Heart left ventricle (tissue), 16 donors: ENCODE measurements at regions not wholly inside any gene's neighbourhood (a gene's known extent, or its start where the extent isn't known, plus 50 kb on each side); places are given as distances from the start of the nearest gene placed in this dataset.
A peak's percentile ranks its signal among the peaks of the same experiment; 100 is the strongest.

Source experiments
- ATAC-seq, 4 donors: fragments of 200-7000 bp; cut with Tn5 transposase; one replicate each; pipeline ENCODE4 v1.9.1; 2020 to 2022; ENCODE audit warnings: moderate library complexity in 4 of 4, mild to moderate bottlenecking in 3 of 4, moderate number of reproducible peaks in 1 of 4
- DNase-seq, 5 donors: peaks; one replicate each; pipeline ENCODE4 v3.0.0-alpha.2; 2020
- H3K27ac ChIP-seq, 12 donors: fragments of 200-600 bp; sonication (generic) in 4 of 12; one replicate each; pipeline versions ENCODE4 v1.5.0 to v1.8.0; 2016 to 2022; ENCODE audit warnings: mild to moderate bottlenecking in 2 of 12
- H3K27me3 ChIP-seq, 9 donors: fragments of 200-600 bp; sonication (generic) in 2 of 9; one replicate each; pipeline versions ENCODE4 v1.5.1 to v1.8.0; 2016 to 2022; ENCODE audit warnings: mild to moderate bottlenecking in 3 of 9
- H3K36me3 ChIP-seq, 9 donors: fragments of 200-600 bp; sonication (generic) in 2 of 9; one replicate each; pipeline versions ENCODE4 v1.5.0 to v1.8.0; 2018 to 2022; ENCODE audit warnings: mild to moderate bottlenecking in 2 of 9
- H3K4me1 ChIP-seq, 12 donors: fragments of 200-600 bp; sonication (generic) in 4 of 12; one replicate each; pipeline versions ENCODE4 v1.5.0 to v1.8.0; 2016 to 2022; ENCODE audit warnings: mild to moderate bottlenecking in 3 of 12
- H3K4me3 ChIP-seq, 12 donors: fragments of 200-600 bp; sonication (generic) in 4 of 12; one replicate each; pipeline versions ENCODE4 v1.5.0 to v1.8.0; 2017 to 2022; ENCODE audit warnings: mild to moderate bottlenecking in 9 of 12, moderate library complexity in 4 of 12
- H3K9me3 ChIP-seq, 12 donors: fragments of 200-600 bp; sonication (generic) in 4 of 12; one replicate each; pipeline versions ENCODE4 v1.5.0 to v1.8.0; 2016 to 2022; ENCODE audit warnings: mild to moderate bottlenecking in 1 of 12
- CTCF ChIP-seq, 12 donors: fragments of 200-600 bp; sonication (generic) in 4 of 12; IDR thresholded peaks; one replicate each; pipeline versions ENCODE4 v1.5.0 to v1.8.0; 2018 to 2022; ENCODE audit warnings: antibody characterized with exemption in 12 of 12, mild to moderate bottlenecking in 5 of 12
- POLR2A ChIP-seq, 2 donors: fragments of 450-650 bp; IDR thresholded peaks; one replicate each; pipeline ENCODE4 v1.6.1; 2017; ENCODE audit warnings: antibody characterized with exemption in 2 of 2, mild to moderate bottlenecking in 2 of 2, moderate library complexity in 2 of 2
- WGBS, 4 donors: extraction: QIAGEN DNeasy Blood & Tissue Kit in 2 of 4; methylation state at CpG; one replicate each; pipeline versions ENCODE4 v1.1.5 to v1.1.7; 2013 to 2018; 5-methylcytosine and 5-hydroxymethylcytosine counted together
- intact Hi-C, 10 donors: fragments of 100-400 bp; cut with DNase I; formaldehyde crosslinking; loops; one replicate each; pipeline versions ENCODE4 v1.11.1 to v1.14.2; 2022
- donor health status: ischemic (EF 13 %, LVEDD 7.1; RV severe dilation, severe dysfunction).
- donor health status: healthy with polysubstance abuse.
- donor health status: DM: no; HTN: yes; CAD: no.
- donor health status: DM: no; HTN: no; CAD: no.
- donor health status: ischemic (EF 25% LVEDD 6.9; RV normal size, moderate dysfunction).
- donor health status: ischemic (EF 25% LVEDD 5.7; RV mildly dilated, moderate dysfunction).
- donor health status: healthy.
- donor health status: DM: yes; HTN: yes; CAD: no.
- donor health status: ischemic (EF 35%, LVEDD 5.7; RV mildly dilated, moderate dysfunction).
- donor health status: nonischemic (EF 11% LVEDD 7.7; RV severe dilation, severe dysfunction).
- donor health status: DM: yes; HTN: yes; CAD: no.
- donor health status: PGD.
- donor health status: ischemic (EF 29% LVEDD 5.4; RV normal size, mild dysfunction).
- donor health status: nonischemic (EF 23%, LVEDD 6.1; RV moderate dilation, normal function).

- intact Hi-C loops, result no loop called here
- Histone ChIP-seq H3K27ac (no peak overlapping the region), H3K36me3 (no peaks in the 10 kb centered on the region), H3K4me3 (no peak overlapping the region), H3K27me3 (peaks cover 0 to 37% (median 9%) of the 10 kb centered on the region in 9 donors), H3K9me3 (no peaks in the 10 kb centered on the region), H3K4me1 (no peaks in the 10 kb centered on the region)
- WGBS, 4 donors, result 80 to 84% (median 82%) methylated on average over 3 of the region's 3 CpGs
- DNase-seq, result no peak
- TF ChIP-seq POLR2A (IDR thresholded peaks at IDR 0.05), result no peak
- TF ChIP-seq CTCF (IDR thresholded peaks at IDR 0.05), result no peak
- no peak for ATAC-seq
Measured at GRCh38 chr2:94958245-94958644, 67.3 kb upstream of the MAL start.

- intact Hi-C loops, result no loop called here
- Histone ChIP-seq H3K4me3 (no peak overlapping the region), H3K36me3 (no peaks in the 10 kb centered on the region), H3K27me3 (peaks cover 0 to 47% (median 9%) of the 10 kb centered on the region in 9 donors), H3K27ac (no peak overlapping the region), H3K4me1 (no peaks in the 10 kb centered on the region), H3K9me3 (no peaks in the 10 kb centered on the region)
- WGBS, 4 donors, result 66 to 74% (median 69%) methylated on average over 2 of the region's 2 CpGs
- ATAC-seq (no peak), DNase-seq (no peak)
- TF ChIP-seq POLR2A (IDR thresholded peaks at IDR 0.05) (no peak), CTCF (IDR thresholded peaks at IDR 0.05) (no peak)
Measured at GRCh38 chr2:94960266-94960665, 65.2 kb upstream of the MAL start.

- Histone ChIP-seq H3K36me3 (no peaks in the 10 kb centered on the region), H3K27ac (no peak overlapping the region), H3K4me3 (no peak overlapping the region), H3K27me3 (peaks cover 0 to 47% (median 9%) of the 10 kb centered on the region in 9 donors), H3K9me3 (no peaks in the 10 kb centered on the region), H3K4me1 (no peaks in the 10 kb centered on the region)
- ATAC-seq (no peak), DNase-seq (no peak)
- intact Hi-C loops, result no loop called here
- no peak for TF ChIP-seq CTCF (IDR thresholded peaks at IDR 0.05)
- TF ChIP-seq POLR2A (IDR thresholded peaks at IDR 0.05), result no peak
- WGBS, 4 donors, result 59 to 66% (median 62%) methylated on average over 4 of the region's 4 CpGs
Measured at GRCh38 chr2:94960751-94961150, 64.8 kb upstream of the MAL start.

- ATAC-seq (no peak), DNase-seq (peak in 1 of 5 donors; percentile 24)
- Histone ChIP-seq H3K27me3 (peaks cover 0 to 47% (median 4%) of the 10 kb centered on the region in 9 donors), H3K9me3 (no peaks in the 10 kb centered on the region), H3K36me3 (no peaks in the 10 kb centered on the region), H3K4me1 (no peaks in the 10 kb centered on the region), H3K27ac (no peak overlapping the region), H3K4me3 (no peak overlapping the region)
- intact Hi-C loops, result no loop called here
- TF ChIP-seq CTCF (IDR thresholded peaks at IDR 0.05), result no peak
- no peak for TF ChIP-seq POLR2A (IDR thresholded peaks at IDR 0.05)
- WGBS, 4 donors, result 58 to 78% (median 64%) methylated on average over 5 of the region's 5 CpGs
Measured at GRCh38 chr2:94964193-94964592, 61.3 kb upstream of the MAL start.
